K562 (cell line): ENCODE measurements at regions not wholly inside any gene's neighbourhood (a gene's known extent, or its start where the extent isn't known, plus 50 kb on each side); places are given as distances from the start of the nearest gene placed in this dataset.

ENCODE experiments used
- ASH1L ChIP-seq: fragments of 450-650 bp; IDR thresholded peaks from 2 replicates; pipeline ENCODE4 v1.6.1; 2018; ENCODE audit warnings: borderline replicate concordance, mild to moderate bottlenecking, low read depth; ENCODE audit not compliant: partially characterized antibody
- CBX1 ChIP-seq: sonication (generic); IDR thresholded peaks from 2 replicates; pipeline ENCODE4 v1.6.1; 2016; ENCODE audit warnings: antibody characterized with exemption, low read depth, mild to moderate bottlenecking
- ESRRA ChIP-seq: fragments of 450-650 bp; IDR thresholded peaks from 2 replicates; pipeline ENCODE4 v1.6.1; 2014; ENCODE audit warnings: low read depth, mild to moderate bottlenecking, moderate library complexity, borderline replicate concordance
- ETV5 ChIP-seq: sonication (generic); formaldehyde crosslinking; IDR thresholded peaks from 2 replicates; pipeline ENCODE4 v1.4.0; 2020; ENCODE audit warnings: low read depth, mild to moderate bottlenecking, missing genetic modification reagents
- EWSR1 ChIP-seq: fragments of 450-650 bp; IDR thresholded peaks from 2 replicates; pipeline ENCODE4 v1.6.1; 2018; ENCODE audit warnings: borderline replicate concordance, mild to moderate bottlenecking, low read depth, moderate library complexity; ENCODE audit not compliant: partially characterized antibody
- EZH2 ChIP-seq: IDR thresholded peaks from 2 replicates; pipeline ENCODE4 v1.6.1; 2012; ENCODE audit warnings: low read depth, mild to moderate bottlenecking, inconsistent platforms, low read length, borderline replicate concordance
- LEF1 ChIP-seq: fragments of 450-650 bp; IDR thresholded peaks from 2 replicates; pipeline ENCODE4 v1.6.1; 2016; ENCODE audit warnings: mild to moderate bottlenecking
- MLLT1 ChIP-seq, 2 experiments: fragments of 450-650 bp; IDR thresholded peaks; 2 replicates each; pipeline ENCODE4 v1.6.1; 2016
- POLR2G ChIP-seq: fragments of 200-400 bp; formaldehyde crosslinking; IDR thresholded peaks from 2 replicates; pipeline ENCODE4 v1.6.1; 2017; ENCODE audit warnings: low read depth, mild to moderate bottlenecking, antibody characterized with exemption, low read length, moderate library complexity
- SMAD1 ChIP-seq: fragments of 150-350 bp; IDR thresholded peaks from 2 replicates; pipeline ENCODE4 v1.6.1; 2014; ENCODE audit warnings: low read length, low read depth; ENCODE audit not compliant: partially characterized antibody
- UBTF ChIP-seq, 2 experiments: IDR thresholded peaks; 2 replicates each; pipeline ENCODE4 v1.6.1; 2012; ENCODE audit warnings: improper control_type of control experiment in 2 of 2, low read depth in 2 of 2, low read length in 2 of 2, borderline replicate concordance in 1 of 2
- USF1 ChIP-seq: sonication (generic); formaldehyde crosslinking; IDR thresholded peaks from 2 replicates; pipeline ENCODE4 v1.9.0; 2022; ENCODE audit warnings: mild to moderate bottlenecking, missing genetic modification reagents
- ZBED1 ChIP-seq: IDR thresholded peaks from 2 replicates; pipeline ENCODE4 v1.6.1; 2014
- ZNF224 ChIP-seq: sonication (generic); formaldehyde crosslinking; IDR thresholded peaks from 2 replicates; pipeline ENCODE4 v1.8.0; 2022; ENCODE audit warnings: mild to moderate bottlenecking, missing genetic modification reagents
- ZNF280A ChIP-seq: fragments of 450-650 bp; IDR thresholded peaks from 2 replicates; pipeline ENCODE4 v1.6.1; 2018; ENCODE audit warnings: mild to moderate bottlenecking, low read depth; ENCODE audit not compliant: partially characterized antibody
- ZNF507 ChIP-seq: conservative IDR thresholded peaks from 2 replicates; pipeline ENCODE4 v1.6.1; 2017; ENCODE audit warnings: missing genetic modification characterization, missing compliant biosample characterization
- ZNF707 ChIP-seq: fragments of 250-450 bp; sonication (Bioruptor Pico); conservative IDR thresholded peaks from 2 replicates; pipeline ENCODE4 v1.8.0; 2022; ENCODE audit warnings: inconsistent platforms, mild to moderate bottlenecking, moderate library complexity
- TF ChIP-seq, protein P1 (sequence below), 2 experiments: fragments of 450-650 bp; IDR thresholded peaks; 2 replicates each; pipeline ENCODE4 v1.6.1; 2018; ENCODE audit warnings: mild to moderate bottlenecking in 2 of 2, low read depth in 1 of 2; ENCODE audit not compliant: partially characterized antibody in 2 of 2

DNA sequence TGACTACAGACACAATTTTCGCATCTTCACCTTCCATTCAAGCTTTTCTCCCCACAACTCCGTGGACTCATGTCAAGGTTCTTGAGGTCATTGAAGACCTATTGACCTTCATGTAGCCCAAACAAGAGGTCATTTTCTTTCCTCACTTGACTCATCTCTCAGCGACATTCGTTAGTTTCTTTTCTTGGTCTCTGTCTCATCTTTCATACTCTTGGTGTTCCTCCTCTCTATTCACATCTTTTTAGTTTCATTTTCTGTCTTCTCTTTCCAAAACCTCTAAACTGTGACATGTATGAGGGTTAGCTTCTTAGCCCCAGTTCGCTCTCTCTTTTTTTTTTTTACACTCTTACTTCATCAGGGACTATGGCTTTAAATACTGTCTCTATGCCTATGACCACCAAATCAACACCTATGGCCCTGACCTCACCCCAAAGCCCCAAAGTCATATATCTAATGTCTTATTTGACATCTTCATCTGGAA, 128.6 kb upstream of the BACH2 start (continued):
- TF ChIP-seq, protein P1, sequence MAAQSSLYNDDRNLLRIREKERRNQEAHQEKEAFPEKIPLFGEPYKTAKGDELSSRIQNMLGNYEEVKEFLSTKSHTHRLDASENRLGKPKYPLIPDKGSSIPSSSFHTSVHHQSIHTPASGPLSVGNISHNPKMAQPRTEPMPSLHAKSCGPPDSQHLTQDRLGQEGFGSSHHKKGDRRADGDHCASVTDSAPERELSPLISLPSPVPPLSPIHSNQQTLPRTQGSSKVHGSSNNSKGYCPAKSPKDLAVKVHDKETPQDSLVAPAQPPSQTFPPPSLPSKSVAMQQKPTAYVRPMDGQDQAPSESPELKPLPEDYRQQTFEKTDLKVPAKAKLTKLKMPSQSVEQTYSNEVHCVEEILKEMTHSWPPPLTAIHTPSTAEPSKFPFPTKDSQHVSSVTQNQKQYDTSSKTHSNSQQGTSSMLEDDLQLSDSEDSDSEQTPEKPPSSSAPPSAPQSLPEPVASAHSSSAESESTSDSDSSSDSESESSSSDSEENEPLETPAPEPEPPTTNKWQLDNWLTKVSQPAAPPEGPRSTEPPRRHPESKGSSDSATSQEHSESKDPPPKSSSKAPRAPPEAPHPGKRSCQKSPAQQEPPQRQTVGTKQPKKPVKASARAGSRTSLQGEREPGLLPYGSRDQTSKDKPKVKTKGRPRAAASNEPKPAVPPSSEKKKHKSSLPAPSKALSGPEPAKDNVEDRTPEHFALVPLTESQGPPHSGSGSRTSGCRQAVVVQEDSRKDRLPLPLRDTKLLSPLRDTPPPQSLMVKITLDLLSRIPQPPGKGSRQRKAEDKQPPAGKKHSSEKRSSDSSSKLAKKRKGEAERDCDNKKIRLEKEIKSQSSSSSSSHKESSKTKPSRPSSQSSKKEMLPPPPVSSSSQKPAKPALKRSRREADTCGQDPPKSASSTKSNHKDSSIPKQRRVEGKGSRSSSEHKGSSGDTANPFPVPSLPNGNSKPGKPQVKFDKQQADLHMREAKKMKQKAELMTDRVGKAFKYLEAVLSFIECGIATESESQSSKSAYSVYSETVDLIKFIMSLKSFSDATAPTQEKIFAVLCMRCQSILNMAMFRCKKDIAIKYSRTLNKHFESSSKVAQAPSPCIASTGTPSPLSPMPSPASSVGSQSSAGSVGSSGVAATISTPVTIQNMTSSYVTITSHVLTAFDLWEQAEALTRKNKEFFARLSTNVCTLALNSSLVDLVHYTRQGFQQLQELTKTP (IDR thresholded peaks at IDR 0.05; ENCODE audit: low read depth in 1 of 2, partially characterized antibody in 2 of 2), result no peak
- TF ChIP-seq SMAD1, result no peak
- no peak for TF ChIP-seq LEF1
- TF ChIP-seq CBX1, result no peak
- TF ChIP-seq ZNF224 (CRISPR knock-in tag), result no peak
- no peak for TF ChIP-seq ETV5
- TF ChIP-seq ZNF507 (tag), result no peak
- no peak for TF ChIP-seq ZNF707 (CRISPR knock-in tag)
- TF ChIP-seq ASH1L, result no peak
- no peak for TF ChIP-seq UBTF (IDR thresholded peaks at IDR 0.05; ENCODE audit: borderline replicate concordance in 1 of 2, low read depth in 2 of 2, low read length in 2 of 2)
- TF ChIP-seq EZH2, result no peak
- no peak for TF ChIP-seq ZBED1
- TF ChIP-seq EWSR1, result no peak
- 0 out of 4 replicates have a peak, but pooled peaks of 1 of the 2 experiments have one; percentile 21 for TF ChIP-seq MLLT1 (IDR thresholded peaks at IDR 0.05)
- no peak for TF ChIP-seq POLR2G
- no peak for TF ChIP-seq USF1
- TF ChIP-seq ZNF280A, result no peak
- peak; percentile 72 for TF ChIP-seq ESRRA
